Endothelial cell of hepatic sinusoid (primary cell): ENCODE measurements at regions not wholly inside any gene's neighbourhood (a gene's known extent, or its start where the extent isn't known, plus 50 kb on each side); places are given as distances from the start of the nearest gene placed in this dataset.

Experiments used
- in situ Hi-C: cut with HindIII; loops from 2 replicates; pipeline ENCODE4 v1.10.0; 2017; ENCODE audit warnings: low sequenced_read_pairs

DNA sequence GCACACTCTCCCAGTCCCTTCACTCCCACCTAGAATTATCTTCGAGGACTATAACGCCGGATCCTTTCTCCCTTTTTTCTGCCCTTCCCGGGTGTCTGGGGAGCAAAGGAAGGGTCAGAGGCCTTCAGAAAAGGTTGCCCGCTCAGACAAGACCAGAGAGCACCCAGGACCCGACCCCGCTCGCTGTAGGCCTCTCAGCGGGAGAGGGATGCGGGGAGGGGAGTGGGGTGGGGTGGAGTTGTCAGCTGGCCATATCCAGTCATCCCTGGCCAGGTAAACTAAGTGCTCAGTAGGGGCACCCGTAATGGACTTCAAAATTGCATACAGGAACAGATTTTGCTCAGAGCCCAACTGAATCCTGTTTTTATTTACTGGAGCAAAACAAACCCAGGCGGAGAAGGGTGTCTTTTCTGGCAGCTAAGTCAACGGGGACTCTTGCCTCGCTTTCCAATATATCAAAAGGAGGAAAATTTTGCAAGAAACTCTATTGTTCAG is 65.0 kb downstream of the NOL4 start:
- in situ Hi-C loops = no loop called here

DNA sequence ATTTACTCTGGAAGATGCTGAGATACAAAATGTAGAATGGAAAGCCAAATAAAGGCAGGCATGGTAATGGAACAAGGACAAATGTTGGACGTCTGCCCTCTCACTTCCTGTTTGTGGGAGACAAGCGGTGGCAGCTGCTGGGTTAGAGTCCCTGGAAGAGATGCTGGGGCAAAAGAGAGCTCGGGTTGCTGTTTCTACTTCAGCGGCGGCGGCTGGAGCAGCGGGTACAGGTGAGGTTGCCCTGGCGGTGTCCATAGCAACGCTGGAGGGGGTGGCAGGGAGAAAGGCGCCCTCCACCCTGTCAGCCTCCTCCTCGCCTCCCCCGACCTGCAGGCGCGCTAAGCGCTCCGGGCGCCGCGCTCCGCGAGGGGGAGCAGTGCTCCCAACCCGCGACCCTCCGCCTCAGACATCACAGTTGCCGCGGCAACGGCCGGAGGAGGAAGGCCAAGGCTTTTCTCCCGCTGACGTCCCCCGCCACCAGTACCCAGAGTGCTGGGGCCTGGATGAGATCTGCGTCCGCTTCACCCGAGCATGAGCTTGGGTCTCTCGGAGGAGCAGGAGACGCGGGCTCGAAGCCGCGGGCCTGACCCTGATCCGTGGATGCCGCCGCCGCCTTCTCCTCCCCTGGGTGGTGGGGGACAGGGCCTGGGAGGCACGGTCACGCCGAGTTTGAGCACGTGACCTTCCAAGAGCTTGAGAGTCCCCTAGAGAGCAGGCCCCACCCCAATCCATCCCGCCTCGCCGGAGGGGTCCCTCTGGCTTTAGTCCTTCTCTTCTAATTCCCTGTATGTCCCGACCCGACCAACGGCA is 65.6 kb downstream of the NOL4 start:
- in situ Hi-C loops = no loop called here

DNA sequence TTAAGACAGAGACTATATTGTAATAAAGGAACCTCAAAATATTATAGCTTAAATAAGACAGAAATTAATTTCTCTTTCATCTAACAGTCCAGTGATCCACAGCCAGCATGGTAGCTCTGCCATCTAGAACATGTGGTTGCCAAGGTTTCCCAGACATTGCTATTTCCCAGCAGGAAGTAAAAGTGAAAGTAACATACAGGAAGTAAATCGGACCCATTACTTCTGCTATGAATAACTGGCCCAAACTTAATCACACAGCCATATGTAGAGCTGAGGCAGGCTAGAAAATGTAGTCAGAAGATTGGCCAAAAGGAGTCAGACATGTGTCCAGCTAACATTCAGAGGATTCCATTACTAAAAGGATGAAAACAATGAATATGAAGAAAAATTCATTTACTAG is 71.0 kb downstream of the NOL4 start:
- in situ Hi-C loops = no loop called here

DNA sequence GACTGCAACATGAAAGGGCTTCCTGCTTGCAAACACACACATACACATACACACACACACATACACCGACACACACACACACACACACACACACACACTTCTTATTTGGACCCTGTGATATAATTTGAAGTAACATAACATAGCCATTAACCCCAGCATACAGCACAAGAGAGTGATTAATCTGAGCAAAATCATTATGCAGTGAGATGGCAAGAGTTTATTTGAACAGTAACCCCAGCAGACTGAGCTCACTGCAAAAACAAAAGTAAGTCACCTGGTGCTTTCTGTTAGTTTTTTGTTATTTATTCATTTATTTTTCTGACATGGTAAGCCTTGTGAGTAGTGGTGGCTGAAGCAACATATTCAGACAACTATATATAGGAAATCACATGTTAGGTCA is 93.7 kb downstream of the NOL4 start:
- in situ Hi-C loops = no loop called here

DNA sequence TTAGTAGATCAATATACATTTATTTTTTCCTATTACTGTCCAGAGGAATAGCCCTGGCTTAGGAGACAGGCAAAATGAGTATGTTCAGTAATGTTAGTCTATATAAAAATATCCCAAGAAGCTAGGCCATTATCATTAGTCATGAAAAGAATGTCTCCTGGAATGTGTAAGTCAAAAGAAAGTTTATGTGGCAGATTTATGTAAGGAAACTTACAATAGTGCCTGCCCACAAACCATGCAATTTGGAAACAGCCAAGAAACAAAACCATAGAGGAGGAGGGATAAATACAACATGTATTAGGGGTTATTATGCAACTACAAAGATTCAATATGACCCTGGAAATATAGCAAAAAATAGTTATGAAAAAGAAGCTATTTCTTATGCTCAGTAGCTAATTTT is 96.3 kb downstream of the NOL4 start:
- in situ Hi-C loops = no loop called here

DNA sequence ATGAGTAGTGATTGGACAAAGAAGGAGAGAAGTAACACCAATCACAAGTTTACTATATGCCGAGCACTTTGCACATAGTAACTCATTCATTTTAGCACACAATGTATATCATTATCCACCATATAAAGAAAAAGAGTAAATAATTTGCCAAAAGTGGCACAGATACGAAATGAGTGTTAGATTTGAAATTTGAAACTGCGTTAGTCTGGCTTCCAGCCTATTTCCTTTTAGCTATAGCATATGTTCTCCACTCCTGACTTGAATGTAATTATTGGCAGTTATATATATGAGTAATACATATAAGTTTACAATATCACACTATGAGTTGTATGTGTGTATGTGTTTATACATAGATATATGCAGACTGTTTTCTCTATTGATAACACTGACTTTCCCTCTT is 98.6 kb downstream of the NOL4 start:
- in situ Hi-C loops = no loop called here

DNA sequence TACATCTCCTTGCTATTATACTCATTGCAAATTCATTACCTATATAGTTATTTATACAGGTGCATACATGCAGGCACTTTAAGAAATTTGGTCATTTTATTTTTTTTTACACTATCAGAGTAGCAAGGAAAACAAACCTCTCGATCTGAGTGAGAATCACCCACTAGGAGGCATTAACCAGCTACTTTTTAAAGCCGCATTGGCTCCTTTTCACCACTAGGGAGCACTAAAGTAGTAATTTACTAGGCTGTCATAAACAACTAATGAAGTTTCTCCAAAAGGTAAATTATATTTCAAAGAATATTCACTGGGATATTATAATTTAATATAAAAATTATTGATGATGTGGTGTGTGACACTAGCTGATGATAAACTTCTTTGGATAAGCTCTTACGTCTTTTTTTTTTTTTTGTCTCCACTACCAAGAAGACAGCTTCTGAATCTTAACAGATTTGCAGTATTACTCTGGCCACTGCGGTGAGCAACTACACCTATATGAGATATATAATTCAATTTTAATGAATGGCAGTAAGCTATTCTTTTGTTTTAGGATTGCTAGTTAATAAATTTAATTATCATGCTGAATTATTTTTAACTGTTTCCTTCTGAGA is 101.9 kb downstream of the NOL4 start:
- in situ Hi-C loops = no loop called here

DNA sequence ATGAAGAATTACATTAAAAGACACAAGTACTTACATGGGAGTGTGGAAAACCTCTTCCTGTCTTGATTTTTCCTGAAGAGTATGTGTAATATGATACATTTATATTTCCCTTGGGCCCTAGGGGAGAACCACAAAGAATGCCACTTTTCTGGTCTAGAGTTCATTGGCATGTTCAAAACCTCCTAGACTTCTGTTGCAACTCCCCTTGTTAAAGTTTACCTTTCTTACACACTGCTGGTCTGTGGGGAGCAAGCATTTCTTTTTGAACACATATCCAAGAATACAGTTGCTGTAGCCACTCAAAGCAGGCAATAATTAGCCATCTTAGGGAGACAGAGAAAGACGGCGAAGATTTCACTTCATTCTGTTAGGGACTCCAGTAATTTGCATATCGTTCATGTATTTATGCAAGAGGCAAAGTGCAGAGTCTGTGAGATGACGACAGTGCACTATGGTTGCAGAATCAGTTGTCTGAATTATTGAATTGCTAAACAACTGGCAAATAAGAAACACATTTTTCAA is 103.5 kb downstream of the NOL4 start:
- in situ Hi-C loops = no loop called here

DNA sequence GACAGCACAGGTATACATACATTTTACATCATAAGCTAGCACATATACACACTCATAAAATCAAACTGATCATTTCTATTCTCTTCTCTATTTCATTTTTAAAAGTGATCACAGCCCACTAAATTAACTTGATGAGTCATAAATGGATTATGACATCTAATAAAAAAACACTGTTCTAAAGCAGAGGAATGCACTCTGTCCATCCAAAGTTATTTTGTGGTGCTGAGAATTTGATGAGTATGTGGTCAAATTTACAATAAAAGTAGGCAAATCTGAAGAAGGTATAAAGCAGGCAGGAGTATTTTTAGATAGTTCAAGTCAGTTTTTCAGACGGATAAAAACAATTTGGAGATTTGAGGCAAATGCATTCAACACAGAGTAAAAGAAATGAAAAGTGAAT is 104.4 kb downstream of the NOL4 start:
- in situ Hi-C loops = no loop called here

DNA sequence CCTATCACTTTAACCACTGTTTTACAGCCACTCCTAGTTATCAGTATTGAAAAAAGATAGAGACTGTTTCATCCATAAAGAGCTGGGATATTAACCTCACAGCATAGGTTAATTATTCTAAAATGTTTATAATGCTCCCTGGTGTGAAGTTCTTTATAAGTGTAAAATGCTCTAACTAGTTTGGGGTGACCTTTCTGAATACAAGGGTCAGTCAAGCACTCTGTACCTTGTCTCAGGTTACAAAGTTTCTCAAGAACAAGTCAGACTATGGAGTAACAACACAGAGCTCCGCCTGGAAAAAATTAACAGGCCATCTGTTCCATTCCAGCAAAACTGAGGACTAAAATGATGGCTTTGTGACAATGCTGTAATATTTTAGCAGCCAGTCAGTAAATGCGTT is 107.4 kb downstream of the NOL4 start:
- in situ Hi-C loops = no loop called here

DNA sequence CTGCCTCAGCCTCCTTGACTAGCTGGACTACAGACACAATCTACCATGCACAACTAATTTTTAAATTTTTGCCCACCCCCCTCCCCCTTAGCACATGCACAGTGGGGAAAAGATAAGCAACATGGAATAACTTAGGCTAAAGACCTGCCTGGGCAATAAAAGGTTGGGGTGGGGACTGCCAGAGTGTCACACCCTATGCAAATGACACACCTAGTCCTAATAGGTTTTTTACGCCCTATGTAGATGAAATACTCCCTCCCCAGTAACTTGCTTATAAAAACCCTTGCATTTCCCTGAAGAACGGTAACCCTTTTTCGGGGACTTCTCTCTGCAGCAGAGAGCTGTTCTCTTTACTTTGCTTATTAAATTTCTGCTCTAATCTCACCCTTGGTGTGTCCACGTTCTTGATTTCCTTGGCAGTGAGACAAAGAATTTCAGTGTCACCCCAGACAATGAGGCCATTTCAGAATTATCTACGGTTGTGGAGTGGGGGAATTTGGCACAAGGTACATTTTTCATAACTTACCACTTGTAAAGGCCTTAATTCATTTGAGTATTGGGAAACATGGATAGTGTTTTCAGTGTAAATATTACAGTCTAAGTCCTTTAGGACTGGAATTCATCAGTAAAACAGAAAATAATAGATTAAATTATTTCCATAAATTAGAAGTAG is 109.2 kb downstream of the NOL4 start:
- in situ Hi-C loops = no loop called here

DNA sequence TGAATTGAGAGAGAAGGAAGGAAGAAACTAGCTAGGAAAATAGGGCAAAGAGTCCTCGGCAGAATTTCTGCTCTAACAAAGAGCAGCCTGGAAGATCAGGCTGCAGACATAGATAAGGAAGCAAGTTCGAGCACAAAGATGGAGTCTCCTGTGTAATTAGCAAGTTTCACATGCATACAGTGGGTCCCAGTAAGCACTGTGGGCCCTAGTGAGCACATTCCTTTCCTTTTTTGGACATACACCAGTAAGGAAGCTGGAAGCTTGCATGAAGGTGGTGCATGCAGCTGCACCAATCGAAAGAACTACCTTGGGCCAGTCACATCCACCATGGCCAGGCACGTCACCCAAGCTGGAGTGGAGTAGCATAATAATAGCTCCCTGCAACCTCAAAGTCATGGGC is 109.7 kb downstream of the NOL4 start:
- in situ Hi-C loops = no loop called here

DNA sequence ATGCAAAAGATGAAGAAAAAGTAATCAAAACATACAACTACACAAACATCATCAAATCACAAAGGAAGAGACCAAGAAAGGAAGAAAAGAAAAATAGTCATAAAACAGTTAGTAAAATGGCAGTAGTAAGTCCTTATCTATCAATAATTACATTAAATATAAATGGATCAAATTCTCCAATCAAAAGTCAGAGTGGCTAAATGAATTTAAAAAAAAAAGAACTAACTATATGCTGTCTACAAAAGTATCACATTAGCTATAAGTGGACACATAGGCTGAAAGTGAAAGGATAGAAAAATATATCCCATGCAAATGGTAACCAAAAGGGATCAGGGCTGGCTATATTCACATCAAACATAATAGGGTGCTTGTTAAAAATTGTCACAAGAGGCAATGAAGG is 116.5 kb downstream of the NOL4 start:
- in situ Hi-C loops = no loop called here

DNA sequence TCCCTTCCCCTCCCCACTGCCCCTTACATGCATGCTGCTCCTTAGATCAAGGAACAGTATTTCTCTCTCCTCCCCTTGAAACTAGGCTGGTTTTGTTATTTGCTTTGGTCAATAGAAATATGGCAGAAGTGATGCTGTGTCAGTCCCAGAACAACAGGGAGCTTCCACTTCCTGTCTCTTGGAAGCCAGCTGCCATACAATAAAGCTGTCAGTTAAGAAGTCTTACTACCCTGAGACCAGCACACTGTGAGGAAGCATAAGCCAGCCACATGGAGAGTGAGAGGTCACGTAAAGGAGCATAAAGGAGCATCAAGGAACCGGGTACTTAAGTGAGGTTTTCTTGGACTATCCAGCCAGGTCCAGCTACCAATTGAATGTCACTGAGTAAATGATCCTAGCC is 126.6 kb downstream of the NOL4 start:
- in situ Hi-C loops = no loop called here

DNA sequence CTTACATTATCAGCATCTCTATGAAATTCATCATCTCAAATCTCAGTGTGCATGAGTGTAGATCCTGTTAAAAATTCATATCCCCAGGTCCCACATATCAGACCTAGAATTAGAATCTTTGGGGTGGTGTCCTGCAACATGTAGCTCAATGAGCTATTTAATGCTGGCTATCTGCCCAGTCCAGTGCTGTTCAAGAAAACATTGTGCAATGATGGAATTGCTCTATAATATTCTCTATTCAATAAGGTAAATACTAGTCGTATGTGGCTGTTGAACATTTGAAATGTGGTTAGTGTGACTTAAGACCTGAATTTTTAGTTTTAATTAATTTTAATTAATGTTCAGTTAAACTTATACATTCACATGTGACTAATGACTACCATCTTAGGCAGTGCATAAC is 127.4 kb downstream of the NOL4 start:
- in situ Hi-C loops = no loop called here

DNA sequence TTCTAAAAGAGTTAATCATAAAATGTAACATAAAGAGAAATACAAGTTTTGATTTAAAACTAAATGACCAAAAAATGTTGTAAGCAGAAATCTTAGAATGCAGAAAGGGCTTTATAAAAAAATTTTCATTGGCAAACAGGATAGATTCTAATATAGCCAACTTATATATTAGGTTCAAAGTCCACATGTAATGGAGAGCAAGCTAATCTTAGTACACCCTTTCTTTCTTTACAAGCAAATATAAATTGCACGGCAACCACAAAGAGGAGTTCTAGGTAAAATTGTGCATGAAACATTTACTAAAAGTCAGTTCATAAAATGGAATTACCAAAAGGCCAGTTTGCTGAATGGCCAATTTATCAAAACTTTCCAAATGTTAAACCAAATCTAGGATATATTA is 130.6 kb downstream of the NOL4 start:
- in situ Hi-C loops = no loop called here

DNA sequence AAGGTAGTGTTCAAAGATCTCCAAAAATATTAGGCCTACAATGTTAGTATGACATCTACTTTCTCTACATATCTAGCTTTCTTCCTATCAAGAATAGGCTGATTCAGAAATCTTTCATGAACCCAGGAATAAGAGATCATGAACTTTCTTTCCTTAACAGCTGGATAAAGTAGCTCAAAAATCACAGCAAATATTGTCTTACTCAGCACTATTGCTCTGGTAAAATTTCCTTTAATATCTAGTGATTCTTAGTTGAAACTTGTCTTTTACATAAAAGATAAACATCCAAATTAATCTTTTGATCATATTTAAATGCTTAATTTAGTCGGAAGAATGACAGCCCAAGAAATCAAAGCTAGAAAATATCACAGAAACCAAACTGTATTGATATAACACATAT is 131.9 kb downstream of the NOL4 start:
- in situ Hi-C loops = no loop called here

DNA sequence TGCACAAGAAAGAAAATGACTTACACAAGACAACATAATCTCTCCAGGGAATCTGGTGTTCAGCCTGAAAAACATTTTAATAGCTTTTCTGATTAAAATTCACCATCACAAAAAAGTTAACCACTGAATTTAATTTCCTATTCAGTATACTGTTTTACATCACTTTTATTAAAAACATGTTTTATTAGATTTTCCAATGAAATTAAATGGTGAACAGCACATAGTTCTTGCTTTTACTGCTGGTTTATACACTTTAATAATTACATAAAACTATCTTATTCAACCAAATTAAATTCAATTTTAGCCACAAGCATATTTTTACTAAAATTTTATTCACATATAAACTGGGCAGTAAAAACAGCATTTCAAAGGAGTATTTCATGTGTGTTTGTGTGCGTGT is 138.3 kb downstream of the NOL4 start:
- in situ Hi-C loops = no loop called here

DNA sequence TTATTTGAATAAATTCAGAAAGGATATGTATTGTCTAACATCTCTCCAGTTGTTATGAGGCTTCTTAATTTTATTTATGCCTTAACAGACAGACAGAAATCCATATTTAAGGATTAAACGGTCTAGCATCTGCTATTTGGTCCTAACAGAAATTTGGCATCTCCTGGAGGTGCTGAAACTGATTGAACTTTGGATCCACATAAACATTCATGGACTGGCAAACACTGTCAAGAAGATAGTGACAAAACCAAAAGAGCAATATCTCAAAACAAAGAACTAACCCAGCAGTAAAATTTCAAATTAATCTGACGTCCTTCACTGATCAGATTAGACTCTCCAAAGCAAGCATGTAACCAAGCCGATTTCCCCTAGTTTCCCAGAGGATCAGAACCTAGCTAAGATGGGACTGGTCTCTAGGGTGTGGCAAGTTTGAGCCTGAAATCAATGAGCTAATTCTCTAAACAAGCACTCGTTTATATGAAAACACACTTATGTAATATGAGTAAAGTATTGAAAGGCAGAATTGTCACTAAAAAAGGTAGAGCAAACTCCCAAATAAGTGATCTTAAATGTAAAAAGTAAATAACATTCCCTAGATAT is 139.5 kb downstream of the NOL4 start:
- in situ Hi-C loops = no loop called here

DNA sequence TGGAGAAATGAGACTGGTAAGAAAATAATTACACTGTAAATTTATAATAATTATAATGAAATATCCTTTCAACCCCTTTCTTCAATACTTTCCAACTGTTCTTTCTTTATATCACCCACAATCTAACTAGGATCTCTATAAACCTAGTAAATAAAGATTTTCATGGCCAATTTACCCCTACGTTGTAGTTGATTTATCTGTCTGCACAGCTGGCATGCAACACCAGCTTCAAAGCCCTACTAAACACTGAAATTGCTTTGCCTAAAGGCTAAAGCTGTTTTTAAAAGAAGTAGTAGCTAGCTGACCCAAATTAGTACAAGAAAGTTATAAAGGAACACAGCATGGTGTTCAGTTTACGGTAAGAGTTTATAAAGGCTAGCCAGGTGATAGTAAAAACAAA is 140.1 kb downstream of the NOL4 start:
- in situ Hi-C loops = no loop called here

DNA sequence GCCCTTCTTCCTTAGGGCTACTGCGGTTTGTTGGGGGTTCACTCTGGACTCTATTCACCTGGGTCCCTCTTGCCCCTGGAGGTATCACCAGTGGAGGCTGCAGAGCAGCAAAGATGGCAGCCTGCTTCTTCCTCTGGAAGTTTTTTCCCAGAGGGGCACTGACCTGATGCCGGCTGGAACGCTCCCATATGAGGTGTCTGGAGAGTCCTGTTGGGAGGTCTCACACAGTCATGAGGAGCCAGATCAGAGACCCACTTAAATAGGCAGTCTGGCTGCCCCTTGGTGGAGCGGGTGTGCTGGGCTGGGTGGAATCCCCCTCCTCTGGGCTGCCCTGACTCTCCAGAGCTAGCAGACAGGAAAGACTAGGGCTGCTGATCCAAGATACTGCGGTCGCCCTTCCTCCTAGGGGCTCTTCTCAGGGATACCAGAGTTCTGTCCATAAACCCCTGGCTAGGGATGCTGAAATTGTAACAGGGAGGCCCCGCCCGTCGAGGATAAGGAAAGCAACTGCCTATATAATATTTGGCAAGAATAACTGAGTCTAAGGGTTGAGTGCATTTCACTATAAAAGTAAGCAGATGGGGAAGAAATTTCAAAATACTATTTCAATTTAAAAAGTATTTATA is 140.7 kb downstream of the NOL4 start:
- in situ Hi-C loops = no loop called here
